Loucy (cell line): ENCODE measurements at regions not wholly inside any gene's neighbourhood (a gene's known extent, or its start where the extent isn't known, plus 50 kb on each side); places are given as distances from the start of the nearest gene placed in this dataset.

Experiments
- H2AFZ ChIP-seq: fragments of 200-600 bp; sonication (generic); 2 replicates; pipeline ENCODE4 v1.6.0; 2016; ENCODE audit warnings: antibody characterized with exemption, mild to moderate bottlenecking, low read length, moderate library complexity
- H3F3A ChIP-seq: fragments of 200-600 bp; 2 replicates; pipeline ENCODE4 v1.6.0; 2016; ENCODE audit warnings: antibody characterized with exemption, low read depth, mild to moderate bottlenecking
- H3K27me3 ChIP-seq: fragments of 200-600 bp; sonication (generic); 2 replicates; pipeline ENCODE4 v1.6.1; 2014; ENCODE audit warnings: low read length, mild to moderate bottlenecking; ENCODE audit not compliant: insufficient read depth, poor library complexity, severe bottlenecking
- H3K36me3 ChIP-seq: fragments of 200-600 bp; sonication (generic); 2 replicates; pipeline ENCODE4 v1.6.1; 2016; ENCODE audit warnings: low read length; ENCODE audit not compliant: insufficient read depth
- H3K4me1 ChIP-seq: fragments of 200-600 bp; sonication (generic); 2 replicates; pipeline ENCODE4 v1.5.1; 2014; ENCODE audit warnings: low read length, mild to moderate bottlenecking; ENCODE audit not compliant: insufficient read depth, poor library complexity, severe bottlenecking
- H3K4me2 ChIP-seq: fragments of 200-600 bp; sonication (generic); 2 replicates; pipeline ENCODE4 v1.6.0; 2014; ENCODE audit warnings: antibody characterized with exemption, low read length, low read depth, mild to moderate bottlenecking; ENCODE audit not compliant: poor library complexity, severe bottlenecking
- H3K4me3 ChIP-seq: fragments of 200-600 bp; sonication (generic); 2 replicates; pipeline ENCODE4 v1.5.1; 2014; ENCODE audit warnings: low read length, mild to moderate bottlenecking, mixed read lengths; ENCODE audit not compliant: poor library complexity, severe bottlenecking
- H3K79me2 ChIP-seq: fragments of 200-600 bp; sonication (generic); 2 replicates; pipeline ENCODE4 v1.6.1; 2014; ENCODE audit warnings: low read length; ENCODE audit not compliant: insufficient read depth
- H3K9ac ChIP-seq: fragments of 200-600 bp; sonication (generic); 2 replicates; pipeline ENCODE4 v1.6.0; 2014; ENCODE audit warnings: mild to moderate bottlenecking, low read depth, low read length, moderate library complexity; ENCODE audit not compliant: poor library complexity, severe bottlenecking
- H3K9me2 ChIP-seq: fragments of 200-600 bp; sonication (generic); replicated peaks from 2 replicates; pipeline ENCODE4 v1.6.1; 2016; ENCODE audit warnings: low read depth, low read length, mixed read lengths
- H3K9me3 ChIP-seq: fragments of 200-600 bp; sonication (generic); 2 replicates; pipeline ENCODE4 v1.6.1; 2014; ENCODE audit warnings: mild to moderate bottlenecking, antibody characterized with exemption, low read length, low read depth; ENCODE audit not compliant: insufficient read depth
- H4K20me1 ChIP-seq: fragments of 200-600 bp; sonication (generic); 2 replicates; pipeline ENCODE4 v1.6.0; 2014; ENCODE audit warnings: antibody characterized with exemption, low read length, mild to moderate bottlenecking; ENCODE audit not compliant: insufficient read depth, poor library complexity, severe bottlenecking
- CTCF ChIP-seq: fragments of 200-600 bp; sonication (generic); conservative IDR thresholded peaks from 2 replicates; pipeline ENCODE4 v1.5.1; 2014; ENCODE audit warnings: mild to moderate bottlenecking, antibody characterized with exemption, low read length
- EZH2phosphoT487 ChIP-seq: fragments of 200-600 bp; IDR thresholded peaks from 2 replicates; pipeline ENCODE4 v1.6.1; 2018; ENCODE audit warnings: antibody characterized with exemption, mild to moderate bottlenecking, moderate library complexity, borderline replicate concordance

- Histone ChIP-seq H3K4me2 (no peak overlapping the region), H3K27me3 (no peaks in the 10 kb centered on the region), H3K9me2 (no peaks in the 10 kb centered on the region), H3K9me3 (no peaks in the 10 kb centered on the region), H2AFZ (no peak overlapping the region), H3K4me3 (no peak overlapping the region), H4K20me1 (no peaks in the 10 kb centered on the region), H3K4me1 (no peaks in the 10 kb centered on the region), H3K79me2 (no peaks in the 10 kb centered on the region), H3K9ac (no peak overlapping the region), H3F3A (no peaks in the 10 kb centered on the region), H3K36me3 (no peaks in the 10 kb centered on the region)
- no peak for TF ChIP-seq CTCF
- no peak for TF ChIP-seq EZH2phosphoT487
Measured at GRCh38 chr15:29636140-29636539, 186.1 kb downstream of the TJP1 start.

GRCh38 chr15:29635513-29636098, 186.7 kb downstream of the TJP1 start:
- TF ChIP-seq EZH2phosphoT487: no peak
- TF ChIP-seq CTCF: no peak
- no peaks in the 10 kb centered on the region for H3K9me2 ChIP-seq
- H3K9ac ChIP-seq: no peak overlapping the region
- H3K36me3 ChIP-seq: no peaks in the 10 kb centered on the region
- H2AFZ ChIP-seq: no peak overlapping the region
- no peaks in the 10 kb centered on the region for H3K9me3 ChIP-seq
- no peak overlapping the region for H3K4me3 ChIP-seq
- H3K27me3 ChIP-seq: no peaks in the 10 kb centered on the region
- no peaks in the 10 kb centered on the region for H3K79me2 ChIP-seq
- no peak overlapping the region for H3K4me2 ChIP-seq
- H3F3A ChIP-seq: no peaks in the 10 kb centered on the region
- H3K4me1 ChIP-seq: no peaks in the 10 kb centered on the region
- H4K20me1 ChIP-seq: no peaks in the 10 kb centered on the region

GRCh38 chr15:29633971-29634370, 188.3 kb downstream of the TJP1 start:
- H3K9me3 ChIP-seq: no peaks in the 10 kb centered on the region
- H3K4me3 ChIP-seq: no peak overlapping the region
- no peaks in the 10 kb centered on the region for H3K79me2 ChIP-seq
- no peaks in the 10 kb centered on the region for H3F3A ChIP-seq
- H3K4me2 ChIP-seq: no peak overlapping the region
- H3K36me3 ChIP-seq: no peaks in the 10 kb centered on the region
- H3K9me2 ChIP-seq: no peaks in the 10 kb centered on the region
- no peaks in the 10 kb centered on the region for H3K4me1 ChIP-seq
- H3K9ac ChIP-seq: no peak overlapping the region
- no peak overlapping the region for H2AFZ ChIP-seq
- H3K27me3 ChIP-seq: no peaks in the 10 kb centered on the region
- TF ChIP-seq CTCF (no peak), EZH2phosphoT487 (no peak)
- H4K20me1 ChIP-seq: no peaks in the 10 kb centered on the region
